Osteocyte (in vitro differentiated cells): ENCODE measurements at regions not wholly inside any gene's neighbourhood (a gene's known extent, or its start where the extent isn't known, plus 50 kb on each side); places are given as distances from the start of the nearest gene placed in this dataset.

Experiments
- DNase-seq: peaks from one replicate; pipeline ENCODE4 v3.0.0; 2021; ENCODE audit warnings: mixed read lengths; ENCODE audit not compliant: unreplicated experiment; ENCODE audit errors: extremely low spot score
- H3K27ac Mint-ChIP-seq: one replicate; pipeline ENCODE4 v1.8.0; 2021; ENCODE audit warnings: mild to moderate bottlenecking, mixed read lengths; ENCODE audit not compliant: unreplicated experiment
- H3K27me3 Mint-ChIP-seq: one replicate; pipeline ENCODE4 v1.8.0; 2021; ENCODE audit warnings: mixed read lengths; ENCODE audit not compliant: unreplicated experiment
- H3K36me3 Mint-ChIP-seq: one replicate; pipeline ENCODE4 v1.8.0; 2021; ENCODE audit warnings: mixed read lengths; ENCODE audit not compliant: unreplicated experiment
- H3K4me1 Mint-ChIP-seq: one replicate; pipeline ENCODE4 v1.8.0; 2021; ENCODE audit warnings: mixed read lengths; ENCODE audit not compliant: unreplicated experiment
- H3K4me3 Mint-ChIP-seq: one replicate; pipeline ENCODE4 v1.8.0; 2021; ENCODE audit warnings: mild to moderate bottlenecking, moderate library complexity, mixed read lengths; ENCODE audit not compliant: unreplicated experiment
- H3K9me3 Mint-ChIP-seq: one replicate; pipeline ENCODE4 v1.8.0; 2021; ENCODE audit warnings: mixed read lengths; ENCODE audit not compliant: unreplicated experiment
- TF ChIP-seq, protein P1 (sequence below): fragments of 200-600 bp; sonication (generic); IDR thresholded peaks from 2 replicates; pipeline ENCODE4 v1.5.0; 2021; ENCODE audit warnings: antibody characterized with exemption, mild to moderate bottlenecking, moderate library complexity

DNA sequence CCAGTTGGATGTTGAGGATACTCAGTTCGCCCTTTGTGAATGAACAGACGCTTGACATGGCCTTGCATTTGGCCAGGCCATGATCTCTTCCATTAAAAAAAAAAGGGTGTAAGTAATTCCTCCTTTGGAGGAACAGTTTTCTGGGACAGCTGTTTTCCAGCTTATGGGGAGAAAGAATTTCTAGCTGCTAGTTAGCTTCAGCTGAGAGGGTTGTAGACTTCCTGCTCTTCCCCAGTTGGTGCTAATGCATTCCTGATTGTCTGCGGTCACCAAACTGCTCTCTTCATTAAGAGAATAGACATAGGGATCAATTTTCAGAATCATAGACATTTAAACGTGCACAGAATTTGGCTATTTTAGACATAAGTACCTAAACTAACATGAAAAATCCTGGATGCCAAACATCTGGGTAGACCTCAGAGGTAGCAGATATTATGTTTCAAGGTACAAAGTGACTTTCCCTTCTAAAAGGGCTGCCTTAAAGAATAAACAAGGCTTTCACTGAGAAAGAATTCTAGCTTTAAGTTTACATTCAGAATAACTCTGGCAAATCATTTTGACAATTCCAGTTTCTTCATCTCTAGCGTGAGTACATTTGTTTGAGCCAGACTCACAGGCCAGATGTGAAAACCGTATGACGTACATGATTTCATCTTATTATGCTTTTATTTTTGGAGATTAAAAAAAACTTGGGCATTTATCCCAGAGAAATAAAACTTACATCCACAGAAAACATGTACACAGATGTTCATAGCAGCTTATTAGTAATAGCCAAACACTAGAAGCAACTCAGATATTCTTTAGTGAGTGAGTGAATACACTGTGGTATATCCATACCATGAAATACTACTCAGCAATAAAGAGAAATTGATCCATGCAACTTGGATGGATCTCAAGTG is 71.2 kb downstream of the MAIP1 start:
- Mint-ChIP-seq H3K27ac (no peak overlapping the region), H3K9me3 (no peaks in the 10 kb centered on the region), H3K4me3 (no peak overlapping the region), H3K36me3 (peaks cover 2% of the 10 kb centered on the region), H3K4me1 (peaks cover 4% of the 10 kb centered on the region), H3K27me3 (no peaks in the 10 kb centered on the region)
- DNase-seq: no peak
- TF ChIP-seq, protein P1, sequence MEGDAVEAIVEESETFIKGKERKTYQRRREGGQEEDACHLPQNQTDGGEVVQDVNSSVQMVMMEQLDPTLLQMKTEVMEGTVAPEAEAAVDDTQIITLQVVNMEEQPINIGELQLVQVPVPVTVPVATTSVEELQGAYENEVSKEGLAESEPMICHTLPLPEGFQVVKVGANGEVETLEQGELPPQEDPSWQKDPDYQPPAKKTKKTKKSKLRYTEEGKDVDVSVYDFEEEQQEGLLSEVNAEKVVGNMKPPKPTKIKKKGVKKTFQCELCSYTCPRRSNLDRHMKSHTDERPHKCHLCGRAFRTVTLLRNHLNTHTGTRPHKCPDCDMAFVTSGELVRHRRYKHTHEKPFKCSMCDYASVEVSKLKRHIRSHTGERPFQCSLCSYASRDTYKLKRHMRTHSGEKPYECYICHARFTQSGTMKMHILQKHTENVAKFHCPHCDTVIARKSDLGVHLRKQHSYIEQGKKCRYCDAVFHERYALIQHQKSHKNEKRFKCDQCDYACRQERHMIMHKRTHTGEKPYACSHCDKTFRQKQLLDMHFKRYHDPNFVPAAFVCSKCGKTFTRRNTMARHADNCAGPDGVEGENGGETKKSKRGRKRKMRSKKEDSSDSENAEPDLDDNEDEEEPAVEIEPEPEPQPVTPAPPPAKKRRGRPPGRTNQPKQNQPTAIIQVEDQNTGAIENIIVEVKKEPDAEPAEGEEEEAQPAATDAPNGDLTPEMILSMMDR: no peak

DNA sequence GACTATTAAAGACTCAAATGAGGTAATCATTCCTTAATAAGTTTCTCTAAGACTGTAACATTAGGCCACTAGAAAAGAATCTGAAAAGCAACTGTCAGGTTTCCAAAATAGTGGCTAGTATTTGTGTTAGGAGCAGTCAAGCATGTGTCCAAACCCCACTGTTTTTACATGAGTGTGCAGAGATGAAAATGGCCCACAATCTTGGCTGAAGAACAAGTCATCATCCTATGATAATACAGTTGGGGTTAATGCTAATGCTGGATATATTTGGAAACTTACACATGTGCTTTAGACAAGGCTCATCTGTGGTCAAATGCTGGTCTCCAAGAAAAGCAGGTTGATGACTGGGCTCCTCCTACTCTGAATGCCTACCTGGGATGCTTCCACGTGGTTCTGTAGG is 73.6 kb downstream of the MAIP1 start:
- Mint-ChIP-seq H3K9me3 (no peaks in the 10 kb centered on the region), H3K36me3 (peaks cover 2% of the 10 kb centered on the region), H3K4me3 (no peak overlapping the region), H3K27me3 (no peaks in the 10 kb centered on the region), H3K27ac (no peak overlapping the region), H3K4me1 (peaks cover 11% of the 10 kb centered on the region)
- no peak for DNase-seq
- TF ChIP-seq, protein P1: no peak

DNA sequence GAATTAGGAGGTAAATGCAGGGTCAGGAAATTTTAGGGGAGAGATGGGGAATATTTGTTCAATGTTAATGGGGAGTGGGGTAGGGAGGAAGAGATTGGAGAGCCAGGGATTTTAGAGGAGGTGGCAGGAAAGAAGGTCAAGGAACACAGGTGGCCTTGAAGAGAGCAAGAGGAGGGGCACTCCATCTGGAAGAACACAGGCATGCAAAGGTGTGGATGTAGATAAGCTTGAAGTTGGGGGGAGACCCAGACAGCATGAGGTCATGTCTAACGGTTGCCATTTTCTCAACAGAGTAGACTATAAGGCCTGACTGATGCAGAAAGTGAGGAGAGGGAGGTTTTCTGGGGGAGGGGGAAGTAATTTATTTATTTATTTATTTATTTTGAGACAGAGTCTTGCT is 77.5 kb downstream of the MAIP1 start:
- DNase-seq: no peak
- Mint-ChIP-seq H3K27ac (no peak overlapping the region), H3K4me1 (peaks cover 13% of the 10 kb centered on the region), H3K9me3 (no peaks in the 10 kb centered on the region), H3K27me3 (no peaks in the 10 kb centered on the region), H3K4me3 (no peak overlapping the region), H3K36me3 (no peaks in the 10 kb centered on the region)
- TF ChIP-seq, protein P1: no peak

DNA sequence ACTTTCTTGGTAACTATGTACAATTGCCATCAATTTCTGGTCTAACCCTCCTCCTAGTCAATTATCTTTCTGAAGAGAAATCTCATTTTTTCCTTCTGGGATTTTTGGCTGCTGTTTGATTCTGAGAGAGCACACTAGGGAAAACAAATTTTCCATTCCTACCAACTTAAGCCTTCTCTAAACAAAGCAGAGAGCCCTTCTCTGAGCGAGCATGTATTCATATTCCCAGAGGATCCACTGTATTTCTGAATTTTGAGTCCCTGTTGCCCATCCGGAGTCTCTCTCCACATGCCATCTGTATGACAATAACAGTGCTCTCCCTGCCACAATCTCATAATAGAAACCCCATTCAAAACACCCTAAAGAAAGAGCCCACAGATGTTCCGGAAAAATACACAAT is 78.5 kb downstream of the MAIP1 start:
- H3K9me3 Mint-ChIP-seq: no peaks in the 10 kb centered on the region
- no peak for DNase-seq
- H3K27me3 Mint-ChIP-seq: no peaks in the 10 kb centered on the region
- H3K4me1 Mint-ChIP-seq: peaks cover 13% of the 10 kb centered on the region
- TF ChIP-seq, protein P1: no peak
- H3K4me3 Mint-ChIP-seq: no peak overlapping the region
- no peaks in the 10 kb centered on the region for H3K36me3 Mint-ChIP-seq
- H3K27ac Mint-ChIP-seq: peak overlapping the region; percentile 78

DNA sequence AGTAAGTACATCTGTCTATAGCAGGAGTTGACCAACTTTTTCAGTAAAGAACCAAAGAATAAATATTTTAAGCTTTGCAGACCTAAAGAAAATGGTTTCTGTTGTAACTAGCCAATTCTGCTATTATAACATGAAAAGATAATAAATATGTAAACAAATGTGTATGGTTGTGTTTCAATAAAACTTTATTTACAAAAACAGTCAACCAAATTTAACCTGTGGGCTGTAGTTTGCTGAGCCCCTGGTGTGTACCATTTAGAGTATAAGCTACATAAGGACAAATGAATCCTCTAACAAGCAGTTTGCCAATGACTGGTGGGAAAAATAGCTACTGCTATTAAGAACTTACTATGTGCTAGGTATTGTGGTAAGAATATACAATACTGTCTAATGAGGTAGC is 79.4 kb downstream of the MAIP1 start:
- Mint-ChIP-seq H3K27ac (no peak overlapping the region), H3K4me3 (no peak overlapping the region), H3K36me3 (no peaks in the 10 kb centered on the region), H3K9me3 (no peaks in the 10 kb centered on the region), H3K27me3 (no peaks in the 10 kb centered on the region), H3K4me1 (peaks cover 21% of the 10 kb centered on the region)
- TF ChIP-seq, protein P1: no peak
- DNase-seq: no peak
